PC-9 (cell line): ENCODE measurements at regions not wholly inside any gene's neighbourhood (a gene's known extent, or its start where the extent isn't known, plus 50 kb on each side); places are given as distances from the start of the nearest gene placed in this dataset.

Source experiments
- EZH2 ChIP-seq: fragments of 200-600 bp; sonication (generic); IDR thresholded peaks from 2 replicates; pipeline ENCODE4 v1.8.0; 2017; ENCODE audit warnings: antibody characterized with exemption, low read depth
- TF ChIP-seq, protein P1 (sequence below): fragments of 200-600 bp; sonication (generic); conservative IDR thresholded peaks from 2 replicates; pipeline ENCODE4 v1.6.1; 2017; ENCODE audit warnings: mixed run types, antibody characterized with exemption, mild to moderate bottlenecking, moderate library complexity

DNA sequence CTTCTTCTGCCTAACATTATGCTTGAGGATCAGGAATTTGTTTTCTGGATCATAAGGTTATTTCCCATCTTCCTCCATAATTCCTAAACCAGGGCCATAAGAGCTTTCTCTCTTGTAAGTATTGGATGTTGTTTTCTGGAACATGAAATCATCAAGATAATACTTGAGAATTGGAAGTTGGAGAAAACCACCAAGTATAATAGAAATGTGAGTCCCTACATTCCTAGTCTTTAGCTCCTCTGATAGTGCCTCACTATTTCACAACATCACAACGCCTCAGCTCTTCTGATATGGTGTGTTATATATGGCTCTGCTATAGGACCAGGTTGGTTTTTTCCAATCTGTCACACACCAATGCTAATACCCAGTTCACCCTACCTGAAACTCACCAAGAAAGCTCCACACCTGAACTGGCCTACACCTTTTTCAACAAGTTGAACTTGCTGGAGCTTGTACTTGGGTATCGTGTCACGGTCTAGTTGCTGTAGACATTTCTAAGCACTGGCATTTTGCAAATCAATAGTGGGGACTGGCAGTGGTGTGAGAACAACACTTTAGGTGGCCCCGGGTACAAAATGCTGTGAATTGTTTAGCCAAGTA, 141.1 kb downstream of the ACTBL2 start:
- TF ChIP-seq, protein P1, sequence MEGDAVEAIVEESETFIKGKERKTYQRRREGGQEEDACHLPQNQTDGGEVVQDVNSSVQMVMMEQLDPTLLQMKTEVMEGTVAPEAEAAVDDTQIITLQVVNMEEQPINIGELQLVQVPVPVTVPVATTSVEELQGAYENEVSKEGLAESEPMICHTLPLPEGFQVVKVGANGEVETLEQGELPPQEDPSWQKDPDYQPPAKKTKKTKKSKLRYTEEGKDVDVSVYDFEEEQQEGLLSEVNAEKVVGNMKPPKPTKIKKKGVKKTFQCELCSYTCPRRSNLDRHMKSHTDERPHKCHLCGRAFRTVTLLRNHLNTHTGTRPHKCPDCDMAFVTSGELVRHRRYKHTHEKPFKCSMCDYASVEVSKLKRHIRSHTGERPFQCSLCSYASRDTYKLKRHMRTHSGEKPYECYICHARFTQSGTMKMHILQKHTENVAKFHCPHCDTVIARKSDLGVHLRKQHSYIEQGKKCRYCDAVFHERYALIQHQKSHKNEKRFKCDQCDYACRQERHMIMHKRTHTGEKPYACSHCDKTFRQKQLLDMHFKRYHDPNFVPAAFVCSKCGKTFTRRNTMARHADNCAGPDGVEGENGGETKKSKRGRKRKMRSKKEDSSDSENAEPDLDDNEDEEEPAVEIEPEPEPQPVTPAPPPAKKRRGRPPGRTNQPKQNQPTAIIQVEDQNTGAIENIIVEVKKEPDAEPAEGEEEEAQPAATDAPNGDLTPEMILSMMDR = no peak
- TF ChIP-seq EZH2 = no peak
